ENCODE measurements at regions not wholly inside any gene's neighbourhood (a gene's known extent, or its start where the extent isn't known, plus 50 kb on each side); places are given as distances from the start of the nearest gene placed in this dataset.
"Not testable (repeated sequence)": the region's sequence is repeated elsewhere in the genome, so short reads cannot be mapped to it uniquely, and the experiment has no call there.

DNA sequence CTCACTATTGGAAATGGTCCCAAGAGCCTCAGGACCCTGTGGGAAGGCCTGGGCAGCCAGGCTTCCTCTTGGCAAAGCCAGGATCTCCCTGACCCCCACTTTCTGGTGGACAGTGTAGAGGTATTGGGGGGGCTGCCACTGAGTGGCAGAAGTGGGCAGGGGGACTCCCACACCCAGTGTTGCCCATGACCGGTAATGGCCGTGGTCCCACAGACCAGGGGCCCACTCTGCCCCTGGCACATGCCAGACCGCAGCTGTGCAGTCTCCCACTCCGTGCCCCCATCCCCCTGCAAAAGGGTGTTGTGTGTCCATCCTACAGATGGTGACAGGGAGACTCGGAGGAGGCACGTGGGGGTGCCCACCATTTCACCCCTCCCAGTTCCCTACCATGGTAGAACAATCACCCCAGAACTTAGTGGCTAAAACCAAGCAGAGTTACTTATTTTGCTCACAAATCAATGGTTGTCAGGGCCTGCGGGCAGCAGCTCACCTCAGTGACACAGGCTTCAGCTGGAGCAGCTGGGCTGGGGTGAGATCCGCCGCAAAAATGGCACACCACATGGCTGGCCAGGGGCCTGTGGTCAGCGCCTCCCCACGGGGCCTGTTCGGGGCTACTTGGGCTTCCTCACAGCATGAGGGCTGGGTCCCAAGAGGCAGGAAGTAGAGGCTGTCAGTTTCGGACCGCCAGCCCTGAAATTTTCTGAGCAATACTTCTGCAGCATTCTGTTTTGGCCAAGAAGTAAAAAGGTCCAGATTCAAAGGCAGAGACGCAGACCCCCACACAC, 59.0 kb upstream of the ZNF469 start:
- no peak for FAIRE-seq

GRCh38 chr16:88325087-88325750, 57.5 kb upstream of the ZNF469 start:
- FAIRE-seq, result no peak

GRCh38 chr16:88325976-88326375, 56.8 kb upstream of the ZNF469 start:
- FAIRE-seq, result no peak

DNA sequence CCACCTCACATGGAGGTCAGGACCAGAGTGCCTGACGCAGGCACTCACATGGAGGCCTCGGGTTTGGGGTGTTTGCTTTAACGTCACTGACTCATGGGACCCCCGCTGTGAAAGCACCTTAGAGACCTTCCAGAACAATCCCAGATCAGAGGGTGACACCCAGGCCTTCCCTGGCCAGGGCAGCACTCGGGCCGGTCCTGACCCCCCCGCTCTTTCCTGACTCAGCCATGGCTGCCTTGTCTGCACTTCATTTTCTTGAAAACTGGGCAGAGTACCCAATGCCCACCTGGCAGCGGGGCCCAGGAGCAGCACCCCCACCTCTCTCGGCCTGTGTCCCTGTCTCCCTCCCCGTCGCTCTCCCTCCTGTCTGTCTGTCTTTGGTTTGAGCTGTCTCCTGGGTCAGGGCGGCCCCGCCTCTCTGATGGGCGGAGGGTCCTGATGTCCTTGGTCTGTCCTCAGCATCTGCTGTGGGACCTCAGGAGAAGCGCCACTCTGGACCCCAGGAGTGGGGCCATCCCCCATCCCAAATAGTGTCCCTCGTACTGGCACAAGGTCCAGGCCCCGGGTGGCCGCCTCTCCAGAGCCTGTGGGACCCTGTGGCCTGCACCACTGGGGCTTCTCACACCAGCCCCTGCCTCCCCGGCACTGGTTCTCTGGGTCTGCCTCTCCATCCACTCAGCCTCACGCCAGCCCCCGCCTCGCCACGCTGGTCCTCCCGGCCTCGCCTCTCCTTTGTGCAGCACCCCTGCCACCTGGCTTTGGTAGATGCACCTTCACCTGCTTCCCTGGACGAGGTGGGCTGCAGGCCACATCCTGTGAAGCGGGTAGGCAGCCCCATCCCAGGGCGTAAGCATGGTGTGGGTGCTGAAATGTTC, 55.9 kb upstream of the ZNF469 start:
- no peak for FAIRE-seq

GRCh38 chr16:88327561-88328312, 55.0 kb upstream of the ZNF469 start:
- no peak for FAIRE-seq

- no peak for FAIRE-seq
These were observed 54.3 kb upstream of the ZNF469 start for GRCh38 chr16:88328313-88328980.

- FAIRE-seq, result no peak
These were observed 52.7 kb upstream of the ZNF469 start for GRCh38 chr16:88329726-88330700.

DNA sequence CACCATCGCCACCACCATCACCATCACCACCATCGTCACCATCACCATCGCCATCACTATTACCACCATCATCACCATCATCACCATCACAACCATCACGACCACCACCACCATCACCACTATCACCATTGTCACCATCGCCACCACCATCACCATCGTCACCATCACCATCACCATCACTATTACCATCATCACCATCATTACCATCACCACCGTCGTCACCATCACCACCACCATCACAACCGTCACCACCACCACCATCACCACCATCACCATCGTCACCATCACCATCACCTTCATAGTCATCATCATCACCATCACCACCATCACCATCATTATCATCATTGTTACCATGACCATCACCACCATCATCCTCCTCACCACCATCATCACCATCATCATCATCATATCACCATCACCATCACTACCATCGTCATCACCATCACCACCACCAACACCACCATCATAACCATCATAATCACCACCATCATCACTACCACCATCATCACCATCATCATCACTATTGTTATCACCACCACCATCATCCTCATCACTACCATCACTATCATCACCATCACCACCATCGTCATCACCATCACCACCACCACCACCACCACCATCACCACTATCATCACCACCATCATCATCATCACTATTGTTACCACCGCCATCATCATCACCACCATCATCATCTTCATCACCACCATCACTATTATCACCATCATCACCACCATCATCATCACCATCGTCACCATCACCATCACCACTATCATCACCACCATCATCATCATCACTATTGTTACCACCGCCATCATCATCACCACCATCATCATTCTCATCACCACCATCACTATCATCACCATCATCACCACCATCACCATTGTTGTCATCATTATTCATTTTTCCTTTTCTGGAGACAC, 51.5 kb upstream of the ZNF469 start:
- FAIRE-seq, result no peak

- FAIRE-seq, result no peak
These were observed 50.5 kb upstream of the ZNF469 start for GRCh38 chr16:88331989-88332920.

GRCh38 chr16:88332921-88333825, 49.6 kb upstream of the ZNF469 start:
- not testable (repeated sequence) for FAIRE-seq
